ENCODE measurements at regions not wholly inside any gene's neighbourhood (a gene's known extent, or its start where the extent isn't known, plus 50 kb on each side); places are given as distances from the start of the nearest gene placed in this dataset.

GRCh38 chr7:93758631-93759030 is 131.9 kb downstream of the TFPI2 start:
- TF ChIP-seq CTCF (IDR thresholded peaks at IDR 0.05) (no peak), SIN3A (IDR thresholded peaks at IDR 0.05; ENCODE audit: borderline replicate concordance, insufficient read depth, low read depth, low read length) (no peak), POLR2AphosphoS5 (IDR thresholded peaks at IDR 0.05; ENCODE audit: low read depth, low read length) (no peak)
